Endodermal cell (in vitro differentiated cells): ENCODE measurements at regions not wholly inside any gene's neighbourhood (a gene's known extent, or its start where the extent isn't known, plus 50 kb on each side); places are given as distances from the start of the nearest gene placed in this dataset.

Source experiments
- DNase-seq: peaks from one replicate; pipeline ENCODE4 v3.0.0-alpha.2; 2017
- H3K27ac ChIP-seq: 2 replicates; pipeline ENCODE4 v1.5.1; 2013; ENCODE audit warnings: mild to moderate bottlenecking, low read depth, low read length, moderate library complexity
- H3K27me3 ChIP-seq: 2 replicates; pipeline ENCODE4 v1.6.1; 2013; ENCODE audit warnings: mild to moderate bottlenecking, low read length, moderate library complexity; ENCODE audit not compliant: insufficient read depth, control insufficient read depth, poor library complexity, severe bottlenecking
- H3K36me3 ChIP-seq: 2 replicates; pipeline ENCODE4 v1.7.0; 2013; ENCODE audit warnings: mild to moderate bottlenecking, low read length, moderate library complexity; ENCODE audit not compliant: control insufficient read depth, insufficient read depth
- H3K4me1 ChIP-seq: one replicate; pipeline ENCODE4 v1.7.0; 2013; ENCODE audit warnings: low read length; ENCODE audit not compliant: control insufficient read depth, insufficient read depth
- H3K4me3 ChIP-seq: 2 replicates; pipeline ENCODE4 v1.5.1; 2013; ENCODE audit warnings: mild to moderate bottlenecking, low read length, moderate library complexity
- H3K9ac ChIP-seq: 2 replicates; pipeline ENCODE4 v1.6.1; 2013; ENCODE audit warnings: mild to moderate bottlenecking, low read length, moderate library complexity; ENCODE audit not compliant: poor library complexity, severe bottlenecking; ENCODE audit errors: extremely low read depth
- H3K9me3 ChIP-seq: 2 replicates; pipeline ENCODE4 v1.6.1; 2013; ENCODE audit warnings: mild to moderate bottlenecking, low read length, moderate library complexity; ENCODE audit not compliant: control insufficient read depth
- H3K27ac Mint-ChIP-seq: 2 replicates; pipeline ENCODE4 v1.8.0; 2020; ENCODE audit warnings: mixed read lengths
- H3K27me3 Mint-ChIP-seq: 2 replicates; pipeline ENCODE4 v1.8.0; 2021; ENCODE audit warnings: mild to moderate bottlenecking, mixed read lengths; ENCODE audit not compliant: insufficient read depth
- H3K36me3 Mint-ChIP-seq: 2 replicates; pipeline ENCODE4 v1.8.0; 2020; ENCODE audit warnings: low read depth, mixed read lengths
- H3K4me1 Mint-ChIP-seq: 2 replicates; pipeline ENCODE4 v1.8.0; 2020; ENCODE audit warnings: mixed read lengths
- H3K4me3 Mint-ChIP-seq: 2 replicates; pipeline ENCODE4 v1.8.0; 2020; ENCODE audit warnings: mild to moderate bottlenecking, moderate library complexity, mixed read lengths
- H3K9me3 Mint-ChIP-seq: 2 replicates; pipeline ENCODE4 v1.8.0; 2020; ENCODE audit warnings: mild to moderate bottlenecking, mixed read lengths
- CTCF ChIP-seq: fragments of 200-600 bp; sonication (generic); conservative IDR thresholded peaks from 2 replicates; pipeline ENCODE4 v1.5.0; 2021; ENCODE audit warnings: antibody characterized with exemption, mild to moderate bottlenecking
- WGBS, 2 experiments: methylation state at CpG; one replicate each; pipeline versions ENCODE4 v1.1.5 to v1.1.7; 2013; ENCODE audit warnings: missing lambda C conversion rate in 2 of 2, mixed read lengths in 1 of 2; ENCODE audit not compliant: insufficient coverage in 1 of 2, insufficient read length in 1 of 2; 5-methylcytosine and 5-hydroxymethylcytosine counted together

- Histone ChIP-seq H3K27ac (no peak overlapping the region), H3K4me3 (no peak overlapping the region), H3K27me3 (no peaks in the 10 kb centered on the region), H3K9ac (no peak overlapping the region), H3K4me1 (peaks cover 4% of the 10 kb centered on the region), H3K36me3 (no peaks in the 10 kb centered on the region), H3K9me3 (no peaks in the 10 kb centered on the region)
- H3K27ac Mint-ChIP-seq, result no peak overlapping the region
- H3K9me3 Mint-ChIP-seq, result no peaks in the 10 kb centered on the region
- H3K27me3 Mint-ChIP-seq, result no peaks in the 10 kb centered on the region
- 92% methylated on average over 1 of the region's 1 CpG; no CpG with 5 or more reads in 1 of the 2 experiments for whole genome bisulfite sequencing, 2 experiments
- H3K4me3 Mint-ChIP-seq, result no peak overlapping the region
- DNase-seq, result no peak
- H3K4me1 Mint-ChIP-seq, result peaks cover 3% of the 10 kb centered on the region
- no peak for TF ChIP-seq CTCF
- no peaks in the 10 kb centered on the region for H3K36me3 Mint-ChIP-seq
Measured at GRCh38 chr2:146038014-146038413, 1518.1 kb upstream of the ZEB2 start.

GRCh38 chr2:146037334-146037870, 1517.5 kb upstream of the ZEB2 start:
- Mint-ChIP-seq H3K27ac (no peak overlapping the region), H3K27me3 (no peaks in the 10 kb centered on the region), H3K4me3 (no peak overlapping the region), H3K4me1 (peaks cover 3% of the 10 kb centered on the region), H3K36me3 (no peaks in the 10 kb centered on the region), H3K9me3 (no peaks in the 10 kb centered on the region)
- no peak overlapping the region for H3K9ac ChIP-seq
- no peaks in the 10 kb centered on the region for H3K36me3 ChIP-seq
- H3K9me3 ChIP-seq, result no peaks in the 10 kb centered on the region
- DNase-seq, result no peak
- H3K27ac ChIP-seq, result no peak overlapping the region
- no peak overlapping the region for H3K4me3 ChIP-seq
- no peaks in the 10 kb centered on the region for H3K27me3 ChIP-seq
- WGBS, 2 experiments, result 83 to 91% methylated on average over 2 to 6 of the region's 7 CpGs
- no peak for TF ChIP-seq CTCF
- peaks cover 4% of the 10 kb centered on the region for H3K4me1 ChIP-seq

GRCh38 chr2:146031158-146031557, 1511.2 kb upstream of the ZEB2 start:
- no peaks in the 10 kb centered on the region for H3K36me3 ChIP-seq
- H3K4me1 Mint-ChIP-seq, result no peaks in the 10 kb centered on the region
- no peak overlapping the region for H3K27ac Mint-ChIP-seq
- WGBS, 2 experiments, result 86 to 93% methylated on average over 3 of the region's 3 CpGs
- no peaks in the 10 kb centered on the region for H3K36me3 Mint-ChIP-seq
- H3K27me3 Mint-ChIP-seq, result no peaks in the 10 kb centered on the region
- H3K9me3 ChIP-seq, result no peaks in the 10 kb centered on the region
- no peaks in the 10 kb centered on the region for H3K9me3 Mint-ChIP-seq
- H3K4me1 ChIP-seq, result peaks cover 4% of the 10 kb centered on the region
- H3K4me3 Mint-ChIP-seq, result no peak overlapping the region
- TF ChIP-seq CTCF, result no peak
- H3K27ac ChIP-seq, result no peak overlapping the region
- H3K4me3 ChIP-seq, result no peak overlapping the region
- H3K9ac ChIP-seq, result no peak overlapping the region
- no peaks in the 10 kb centered on the region for H3K27me3 ChIP-seq
- DNase-seq, result no peak
